ENCODE measurements at regions not wholly inside any gene's neighbourhood (a gene's known extent, or its start where the extent isn't known, plus 50 kb on each side); places are given as distances from the start of the nearest gene placed in this dataset.

DNA sequence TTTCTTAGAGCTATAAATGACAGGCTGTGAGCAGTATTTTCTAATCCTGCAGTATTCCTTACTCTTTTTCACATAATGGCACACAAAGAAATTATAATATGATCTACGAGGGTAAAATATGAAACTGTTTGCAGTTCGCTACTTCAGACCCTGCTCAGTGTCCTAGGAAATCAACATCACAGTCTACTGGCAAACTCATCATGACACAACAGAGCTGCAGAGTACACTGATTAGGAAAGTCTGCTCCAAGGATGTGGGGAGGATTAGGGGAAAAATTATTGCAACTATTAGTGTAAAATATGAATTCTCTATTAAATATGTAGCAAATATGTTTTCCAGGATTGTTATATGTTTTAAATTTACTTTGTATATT lies 149.2 kb upstream of the REG3G start:
- DNase-seq, result no peak

DNA sequence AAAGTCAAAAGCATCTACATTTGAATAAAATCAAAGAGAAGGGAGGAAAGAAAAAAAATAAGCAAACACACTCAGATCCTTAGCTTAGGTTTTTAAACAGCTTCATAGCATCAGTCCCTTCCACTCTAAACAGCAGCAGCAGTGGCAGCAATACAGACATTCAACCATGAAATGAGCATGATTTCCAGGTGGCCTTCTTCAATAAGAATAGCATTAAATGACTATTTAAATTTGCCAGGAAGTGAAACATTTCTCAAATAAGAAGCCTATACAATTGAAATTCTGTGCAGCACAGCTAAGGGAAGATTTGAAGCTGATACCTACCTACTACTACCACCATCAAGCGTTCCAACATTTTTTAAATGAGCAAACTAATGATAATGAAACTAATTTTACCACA lies 138.1 kb upstream of the REG3G start:
- no peak for DNase-seq

DNA sequence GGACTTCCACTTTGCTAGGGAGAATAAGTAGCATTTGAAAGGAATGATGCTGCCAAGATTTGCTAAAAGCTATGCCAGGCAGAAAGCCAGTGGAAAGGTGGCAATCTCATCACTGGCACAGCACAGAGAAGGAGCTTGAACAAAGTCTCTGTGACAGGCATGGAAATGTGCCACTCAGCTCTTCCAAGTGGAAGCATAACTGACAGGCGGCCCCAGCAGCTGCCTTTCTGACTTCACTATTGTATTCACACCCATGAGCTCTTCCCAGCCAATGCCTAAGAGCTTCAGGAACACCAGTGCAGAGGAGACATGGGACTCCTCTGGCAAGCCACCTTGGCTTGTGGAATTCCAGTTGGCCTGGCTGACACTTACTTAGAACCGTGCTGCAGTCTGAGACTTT lies 134.6 kb upstream of the REG3G start:
- DNase-seq, result no peak

DNA sequence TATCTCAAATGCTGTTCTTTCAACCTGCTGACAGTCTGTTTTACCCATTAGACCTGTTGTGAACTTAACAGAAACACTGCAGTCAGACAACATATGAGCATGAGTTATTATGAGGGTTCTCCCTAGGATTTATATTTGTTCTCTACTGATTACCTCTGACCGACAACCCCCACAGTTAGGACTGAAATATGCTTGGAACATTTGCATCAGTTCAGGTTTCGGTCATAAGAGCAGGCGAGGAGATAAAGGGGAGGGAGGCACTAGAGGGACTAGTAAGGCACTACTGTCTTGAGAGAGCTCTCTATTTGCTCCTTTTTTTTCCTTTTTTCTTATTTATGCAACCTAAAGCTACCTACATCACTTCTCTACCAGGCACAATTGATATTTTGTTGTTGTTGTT lies 133.2 kb upstream of the REG3G start:
- no peak for DNase-seq

DNA sequence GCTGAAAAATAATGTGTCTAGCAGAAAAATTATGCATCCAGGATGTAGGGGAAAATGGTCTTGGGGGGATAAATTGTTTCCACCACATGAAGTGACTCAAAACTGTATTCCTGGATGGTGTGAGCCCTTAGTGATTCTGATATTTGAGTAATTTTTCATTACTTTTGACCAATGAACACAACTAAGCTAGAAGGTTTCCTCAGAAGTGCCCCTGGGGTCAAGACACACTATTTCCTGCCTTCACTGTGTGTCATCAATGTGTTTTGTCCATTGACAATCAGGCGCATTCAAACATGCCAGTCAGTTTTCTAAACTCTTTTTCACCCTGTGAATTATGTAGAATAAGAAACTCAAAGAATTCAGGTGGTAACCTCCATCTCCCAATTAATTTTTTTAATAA lies 130.5 kb upstream of the REG3G start:
- DNase-seq, result no peak

DNA sequence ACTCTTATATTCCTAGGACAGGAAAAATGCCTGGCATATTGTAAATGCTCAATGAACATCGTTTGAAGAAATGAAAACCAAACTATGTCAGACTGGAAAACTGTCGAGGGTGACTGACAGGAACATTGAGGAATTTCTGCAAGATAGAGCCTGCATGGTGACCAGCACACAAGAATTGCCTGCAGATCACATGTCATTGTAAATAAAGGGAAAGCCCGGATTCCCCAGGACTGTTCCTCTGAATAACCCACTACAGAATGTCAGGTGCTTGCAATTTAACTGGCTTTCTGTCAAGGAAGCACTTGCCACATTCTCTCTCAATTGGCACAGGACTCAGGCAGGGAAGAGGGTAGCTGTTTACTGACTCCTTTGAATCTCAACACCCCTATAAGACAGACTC lies 129.0 kb upstream of the REG3G start:
- no peak for DNase-seq

DNA sequence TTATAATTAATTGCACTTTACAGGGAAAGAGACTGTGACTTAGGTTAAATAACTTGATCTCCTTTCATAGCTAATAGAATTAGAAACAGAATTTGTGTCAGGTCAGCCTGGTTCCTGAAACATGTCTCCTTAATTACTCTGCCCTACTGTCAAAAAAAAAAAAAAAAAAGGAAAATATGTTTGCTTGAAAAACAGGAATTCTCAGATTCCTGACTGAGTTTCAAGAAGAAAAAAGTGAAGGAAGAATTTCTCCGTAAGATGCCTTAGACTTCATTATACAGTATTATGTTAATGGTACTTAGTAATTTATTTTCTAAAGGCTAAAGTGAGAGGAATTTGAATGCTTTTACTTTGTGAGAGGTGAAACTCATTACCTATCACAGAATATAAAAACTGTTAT lies 118.4 kb upstream of the REG3G start:
- DNase-seq, result no peak

DNA sequence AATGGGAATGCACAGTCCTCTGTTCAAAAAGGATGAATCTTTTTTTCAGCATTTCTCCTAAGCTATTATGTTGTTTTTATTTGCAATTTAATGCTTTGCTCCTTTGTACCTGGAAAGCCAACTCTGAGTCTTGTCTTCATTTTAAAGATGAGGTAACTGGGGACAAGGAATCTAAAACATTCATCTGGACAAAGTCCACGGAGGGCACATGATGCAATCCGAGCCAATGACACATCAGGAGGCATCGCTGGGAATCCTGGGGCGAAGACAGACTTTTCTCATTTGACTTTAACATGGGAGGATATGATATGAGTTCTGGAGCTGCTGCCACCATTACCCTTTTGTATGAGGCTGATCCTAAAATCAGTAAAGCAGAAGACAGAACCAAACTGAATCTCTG lies 116.5 kb upstream of the REG3G start:
- DNase-seq, result no peak

DNA sequence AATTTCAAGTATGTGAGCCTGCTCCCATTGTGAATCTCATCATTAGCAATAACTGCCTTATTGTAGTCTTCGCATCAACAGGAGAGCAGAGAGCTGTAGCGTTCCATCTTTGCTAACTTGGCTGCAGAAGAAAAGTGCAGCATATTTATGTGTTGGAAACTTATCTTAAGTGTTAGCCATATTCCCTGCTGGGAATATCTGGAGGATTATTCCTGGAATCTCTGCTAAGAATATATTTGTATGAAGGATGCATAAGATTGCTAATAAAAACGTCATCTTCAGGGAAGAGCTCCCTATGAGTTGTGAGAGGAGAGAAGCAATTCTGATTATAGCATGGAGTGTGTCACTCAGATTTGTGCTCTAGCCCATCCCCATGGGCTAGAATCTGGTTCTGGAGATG lies 115.1 kb upstream of the REG3G start:
- DNase-seq, result no peak

DNA sequence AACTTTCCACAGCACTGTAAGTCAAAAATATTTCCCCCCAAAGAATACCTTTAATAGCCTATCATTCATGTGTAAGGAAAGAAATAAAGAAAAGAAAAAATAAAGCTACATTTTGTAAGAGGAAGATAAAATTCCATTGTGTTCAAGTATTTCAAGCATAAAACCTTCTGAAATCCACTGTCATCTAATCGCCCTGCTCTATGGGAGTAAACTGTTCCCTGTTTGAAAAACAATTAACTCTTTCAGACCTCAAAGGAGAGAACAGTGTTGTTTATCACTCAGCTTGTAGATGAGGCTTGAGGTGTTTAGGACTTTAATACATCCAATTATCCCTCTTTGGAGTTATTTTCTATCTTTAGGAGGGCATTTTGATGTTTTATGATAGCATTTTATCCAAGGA lies 112.2 kb upstream of the REG3G start:
- DNase-seq, result no peak

DNA sequence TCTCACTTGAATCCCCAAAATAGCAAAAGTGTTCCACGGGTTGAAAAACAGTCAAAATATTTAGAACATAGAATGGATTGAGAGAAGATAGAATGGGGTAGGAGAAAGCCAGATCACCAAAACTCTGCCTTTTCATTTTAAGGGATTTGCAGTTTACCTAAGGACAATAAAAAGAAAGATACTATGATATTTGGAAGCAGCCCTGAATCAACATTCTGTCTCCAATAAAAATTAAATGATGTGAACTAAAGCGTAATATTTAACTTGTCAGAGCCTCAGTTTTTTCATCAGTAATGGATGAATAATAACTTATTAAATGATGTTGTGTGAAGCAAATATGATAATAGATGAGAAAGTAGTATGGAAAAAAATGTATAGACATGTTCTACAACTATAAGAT lies 100.2 kb upstream of the REG3G start:
- no peak for DNase-seq

DNA sequence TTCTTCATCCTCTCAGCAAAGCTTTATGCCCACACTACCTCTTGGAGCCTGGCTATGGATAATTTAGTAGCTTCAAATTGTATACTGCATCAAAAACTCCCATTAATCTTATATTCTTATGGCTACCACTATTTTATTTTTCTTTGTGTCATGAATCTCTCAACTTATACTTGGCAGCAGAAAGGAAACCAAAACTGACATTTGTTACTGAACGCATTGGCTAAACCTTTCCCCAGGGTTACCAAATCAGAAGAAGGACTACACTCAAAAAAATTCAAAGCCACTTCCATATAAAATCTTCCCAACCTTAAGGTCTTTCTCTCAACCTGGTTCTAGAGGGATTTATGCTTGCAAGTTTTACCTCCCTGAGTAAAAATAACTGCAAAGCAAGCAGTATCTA lies 97.0 kb upstream of the REG3G start:
- DNase-seq, result no peak

DNA sequence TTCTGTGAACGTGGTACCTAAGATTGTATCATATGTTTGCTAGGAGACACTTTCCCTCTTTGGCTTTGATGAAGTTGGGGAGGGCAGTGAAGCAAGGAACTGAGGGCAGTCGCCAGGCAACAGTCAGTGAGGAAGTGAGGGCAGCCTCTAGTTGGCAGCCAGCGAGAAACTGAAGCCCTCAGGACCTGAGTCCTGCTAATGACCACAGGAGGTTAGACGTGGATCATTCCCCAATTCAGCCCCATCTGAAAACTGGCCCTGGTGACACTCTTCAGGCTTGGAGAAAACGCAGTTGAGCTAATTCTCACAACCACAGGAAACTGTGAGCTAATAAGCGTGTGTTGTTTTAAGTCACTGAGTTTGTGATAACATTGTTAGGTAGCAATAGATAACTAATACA lies 84.5 kb upstream of the REG3G start:
- DNase-seq, result no peak

DNA sequence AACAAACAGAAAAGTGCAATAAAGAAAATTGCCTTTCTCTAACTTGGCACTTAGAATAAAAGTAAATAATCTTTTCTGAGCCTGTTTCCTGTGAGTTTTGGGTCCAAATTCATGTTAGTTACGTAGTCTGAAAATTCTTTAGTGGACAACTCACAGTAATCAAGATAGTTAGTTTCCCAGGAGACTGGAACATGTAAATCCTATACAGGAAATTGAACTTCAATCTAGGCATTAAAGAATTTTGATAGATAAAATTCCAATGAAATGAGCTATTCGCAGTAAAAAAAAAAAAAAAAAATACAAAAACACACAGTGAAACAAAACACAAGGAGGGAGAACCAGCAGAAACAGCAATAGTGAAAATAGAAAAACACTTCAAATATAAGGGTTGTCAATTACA lies 83.8 kb upstream of the REG3G start:
- no peak for DNase-seq

DNA sequence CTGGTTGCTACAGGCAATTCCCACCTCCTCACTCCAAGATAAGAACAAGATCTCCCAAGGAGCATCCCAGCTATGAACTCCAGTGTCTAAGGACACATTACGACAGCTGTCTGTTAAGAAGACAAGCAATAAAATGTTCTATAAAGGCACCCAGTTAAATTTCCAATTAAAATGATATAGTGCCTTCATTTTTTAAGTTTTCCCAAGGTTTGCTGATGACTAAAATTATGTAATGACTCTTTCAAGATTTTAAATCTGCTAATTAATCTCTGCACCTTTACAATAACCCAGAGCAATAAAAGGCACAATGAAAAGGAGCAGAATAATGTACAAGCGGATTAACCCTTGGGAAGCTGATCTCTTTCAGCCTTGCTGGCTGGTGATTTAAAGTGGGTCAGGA lies 61.6 kb upstream of the REG3G start:
- no peak for DNase-seq

DNA sequence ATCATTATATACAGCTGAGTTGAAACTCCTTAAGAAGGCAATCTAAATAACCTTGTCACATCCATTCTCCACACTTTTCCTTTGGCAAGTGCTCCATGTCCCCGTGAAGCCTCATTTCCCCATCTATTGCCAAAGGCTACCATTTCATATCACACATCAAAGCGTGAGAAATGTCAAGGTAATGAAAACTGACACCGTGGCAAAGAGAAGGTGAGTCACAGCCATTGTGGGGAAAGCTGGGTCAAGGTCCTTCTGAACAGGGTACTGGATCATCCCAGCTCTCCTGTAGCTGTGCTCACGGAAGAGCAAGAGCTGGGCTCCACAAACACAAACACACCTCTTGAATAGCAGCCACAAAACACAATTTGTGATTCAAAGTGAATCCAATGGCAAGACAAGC lies 58.2 kb upstream of the REG3G start:
- no peak for DNase-seq

DNA sequence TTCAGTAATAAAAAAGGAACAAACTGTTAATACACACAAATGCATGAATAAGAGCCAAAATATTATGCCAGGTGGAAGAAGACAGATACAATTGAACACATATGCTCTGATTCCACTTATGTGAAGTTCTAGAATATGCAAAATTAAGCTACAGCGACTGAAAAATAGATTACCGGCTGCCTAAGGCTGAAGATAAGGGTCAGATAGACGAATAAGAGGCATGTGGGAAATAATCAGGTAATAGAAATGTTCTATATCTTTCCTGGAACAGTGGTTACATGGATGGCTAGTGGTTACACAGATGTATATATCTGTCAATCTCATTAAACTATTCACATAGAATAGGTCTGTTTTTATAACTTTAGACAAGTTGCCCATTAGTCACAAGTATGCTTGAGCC lies 51.9 kb upstream of the REG3G start:
- DNase-seq, result no peak

Measured in NCI-H526 treated with DMSO at 0.1 percent for 48 hours (cell line).